Activated CD8-positive, alpha-beta T cell treated with anti-CD3 and anti-CD28 coated beads, Interleukin-2, amount 10 ng/mL, durations not matched to agents 7 days and 5 days (primary cell): ENCODE measurements at regions not wholly inside any gene's neighbourhood (a gene's known extent, or its start where the extent isn't known, plus 50 kb on each side); places are given as distances from the start of the nearest gene placed in this dataset.
A peak's percentile ranks its signal among the peaks of the same experiment; 100 is the strongest.

Experiments
- ATAC-seq: fragments of 150-1000 bp; cut with Tn5 transposase; one replicate; pipeline ENCODE4 v1.10.0; 2021; ENCODE audit warnings: moderate library complexity
- CTCF ChIA-PET: fragments of 350-600 bp; sonication (Branson Sonifier 250); formaldehyde crosslinking; loops from one replicate; lab custom pipeline; 2021; ENCODE audit warnings: antibody characterized with exemption; lab: Charles Lee
- POLR2A ChIA-PET: fragments of 350-600 bp; sonication (Branson Sonifier 250); formaldehyde crosslinking; loops from one replicate; lab custom pipeline; 2021; ENCODE audit warnings: antibody characterized with exemption; lab: Charles Lee
- DNase-seq: peaks from one replicate; pipeline ENCODE4 v3.0.0-alpha.2; 2020
- H3K27ac Mint-ChIP-seq: one replicate; pipeline ENCODE4 v1.8.0; 2021; ENCODE audit warnings: mild to moderate bottlenecking, mixed read lengths
- H3K27me3 Mint-ChIP-seq: one replicate; pipeline ENCODE4 v1.8.0; 2021; ENCODE audit warnings: low read depth, mixed read lengths
- H3K36me3 Mint-ChIP-seq: one replicate; pipeline ENCODE4 v1.8.0; 2021; ENCODE audit warnings: low read depth, mixed read lengths
- H3K4me1 Mint-ChIP-seq: one replicate; pipeline ENCODE4 v1.8.0; 2021; ENCODE audit warnings: low read depth, mixed read lengths
- H3K4me3 Mint-ChIP-seq: one replicate; pipeline ENCODE4 v1.8.0; 2021; ENCODE audit warnings: mild to moderate bottlenecking, mixed read lengths
- H3K9me3 Mint-ChIP-seq: one replicate; pipeline ENCODE4 v1.8.0; 2022; ENCODE audit warnings: mixed read lengths; ENCODE audit not compliant: insufficient read depth

DNA sequence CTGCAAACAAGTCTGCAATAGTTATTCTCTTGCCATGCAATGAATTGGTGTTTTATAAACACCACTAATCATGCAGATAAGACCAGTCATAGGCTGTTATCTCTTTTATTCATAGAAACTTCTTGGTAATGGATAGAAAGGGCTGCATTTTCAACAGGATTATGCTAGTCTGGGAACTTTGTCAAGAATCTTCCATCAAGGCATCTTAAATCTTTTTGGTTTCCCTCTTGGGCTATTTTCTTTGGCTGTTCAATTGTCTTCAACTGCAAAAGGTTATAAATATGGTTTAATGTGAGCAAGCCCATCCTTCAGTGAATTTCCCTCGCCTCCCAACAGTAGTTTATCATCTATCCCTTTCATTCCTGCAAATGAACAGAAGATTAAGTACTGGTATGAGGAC, 59.0 kb upstream of the MINAR1 start:
- H3K27ac Mint-ChIP-seq = no peak overlapping the region
- no peak overlapping the region for H3K4me3 Mint-ChIP-seq
- ChIA-PET POLR2A (no interaction called here), CTCF (interaction anchor here (1.0 to 1.5 kb wide), 2 partner anchors 8 to 9 kb away, joined by 3 to 6 read pairs; no protein-coding TSS in a partner anchor)
- no peaks in the 10 kb centered on the region for H3K36me3 Mint-ChIP-seq
- ATAC-seq = no peak
- no peak for DNase-seq
- H3K27me3 Mint-ChIP-seq = no peaks in the 10 kb centered on the region
- no peaks in the 10 kb centered on the region for H3K9me3 Mint-ChIP-seq
- peaks cover 2% of the 10 kb centered on the region for H3K4me1 Mint-ChIP-seq

DNA sequence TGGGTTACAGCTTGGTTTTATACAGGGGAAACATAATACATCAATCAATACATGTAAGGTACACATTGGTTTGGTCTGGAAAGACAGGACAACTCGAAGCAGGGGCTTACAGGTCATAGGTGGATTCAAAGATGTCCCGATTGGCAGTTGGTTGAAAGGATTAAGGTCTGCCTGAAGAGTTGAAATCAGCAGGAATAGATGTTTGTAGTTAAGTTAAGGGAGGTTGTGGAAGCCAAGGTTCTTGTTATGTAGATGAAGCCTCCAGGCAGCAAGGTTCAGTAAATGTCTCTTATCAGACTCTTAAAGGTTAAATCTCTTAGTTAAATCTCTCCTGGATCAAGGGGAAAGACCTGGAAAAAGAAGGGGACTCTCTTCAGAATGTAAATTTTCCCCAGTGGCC, 58.4 kb upstream of the MINAR1 start:
- Mint-ChIP-seq H3K9me3 (no peaks in the 10 kb centered on the region), H3K36me3 (no peaks in the 10 kb centered on the region), H3K4me1 (peaks cover 2% of the 10 kb centered on the region), H3K27me3 (no peaks in the 10 kb centered on the region), H3K4me3 (no peak overlapping the region), H3K27ac (no peak overlapping the region)
- DNase-seq = no peak
- ChIA-PET POLR2A (no interaction called here), CTCF (interaction anchor here (1.5 kb wide), 1 partner anchor 8 kb away, joined by 6 read pairs; no protein-coding TSS in a partner anchor)
- ATAC-seq = no peak

DNA sequence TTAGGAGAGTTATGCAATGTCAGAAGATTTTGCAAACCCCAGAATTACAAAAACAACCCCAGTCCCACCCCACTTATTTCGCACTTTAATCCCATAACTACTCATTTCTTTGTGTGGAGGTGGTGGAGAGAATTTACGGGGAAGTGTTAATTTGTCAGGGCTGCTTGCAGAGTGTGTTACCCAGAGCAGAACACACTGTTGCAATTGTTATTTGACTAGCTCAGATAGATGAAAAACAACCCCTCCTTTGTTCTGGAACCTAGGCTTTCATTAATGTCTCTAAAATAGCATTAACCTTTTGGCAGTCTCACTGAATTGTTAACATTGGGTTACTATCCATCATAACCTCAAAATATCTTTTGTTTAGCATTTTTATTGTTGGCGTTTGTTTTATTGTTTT, 55.8 kb upstream of the MINAR1 start:
- DNase-seq (no peak), ATAC-seq (no peak)
- POLR2A ChIA-PET = no interaction called here
- H3K27ac Mint-ChIP-seq = no peak overlapping the region
- CTCF ChIA-PET = no interaction called here
- H3K4me1 Mint-ChIP-seq = peaks cover 2% of the 10 kb centered on the region
- no peaks in the 10 kb centered on the region for H3K36me3 Mint-ChIP-seq
- H3K9me3 Mint-ChIP-seq = no peaks in the 10 kb centered on the region
- no peak overlapping the region for H3K4me3 Mint-ChIP-seq
- no peaks in the 10 kb centered on the region for H3K27me3 Mint-ChIP-seq

DNA sequence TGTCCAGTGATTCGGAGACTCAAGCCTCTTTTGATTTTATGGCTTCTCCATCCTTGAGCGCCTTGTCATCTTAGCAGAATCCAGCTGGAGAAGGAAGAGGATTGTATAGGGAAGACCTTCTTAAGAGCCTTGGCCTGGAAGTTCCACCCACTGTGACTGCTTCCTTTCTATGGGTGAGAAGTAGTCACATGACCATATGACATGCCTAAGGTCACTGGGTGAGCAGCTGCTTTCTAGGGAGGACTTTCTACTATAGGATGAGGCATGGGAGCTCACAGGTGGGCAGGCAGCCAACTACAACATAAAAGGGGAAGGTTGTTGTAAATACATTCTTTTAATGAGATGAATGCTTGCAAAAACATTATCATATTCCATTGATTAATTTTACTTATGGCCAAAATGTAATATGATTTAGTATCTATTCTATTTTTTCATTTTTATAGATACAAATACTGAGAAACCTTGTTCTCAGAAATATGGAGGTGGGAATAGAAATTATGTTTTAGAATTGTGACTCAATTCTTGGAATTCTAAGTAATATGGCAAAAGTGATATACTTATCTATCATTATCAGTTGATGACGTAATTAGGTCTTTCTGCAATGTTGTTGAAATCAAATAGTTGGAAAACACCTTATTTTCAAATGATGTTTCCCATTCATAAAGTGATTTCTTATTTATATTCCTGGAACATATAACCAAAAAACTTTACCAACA, 53.6 kb upstream of the MINAR1 start:
- no peak overlapping the region for H3K27ac Mint-ChIP-seq
- POLR2A ChIA-PET = no interaction called here
- H3K9me3 Mint-ChIP-seq = no peaks in the 10 kb centered on the region
- ATAC-seq = no peak
- CTCF ChIA-PET = interaction anchor here (0.6 to 7.8 kb wide), 5 partner anchors 39 to 477 kb away, joined by 3 to 169 read pairs (median 5); no protein-coding TSS in a partner anchor
- DNase-seq = no peak
- H3K27me3 Mint-ChIP-seq = no peaks in the 10 kb centered on the region
- no peak overlapping the region for H3K4me3 Mint-ChIP-seq
- H3K36me3 Mint-ChIP-seq = no peaks in the 10 kb centered on the region
- H3K4me1 Mint-ChIP-seq = no peaks in the 10 kb centered on the region

DNA sequence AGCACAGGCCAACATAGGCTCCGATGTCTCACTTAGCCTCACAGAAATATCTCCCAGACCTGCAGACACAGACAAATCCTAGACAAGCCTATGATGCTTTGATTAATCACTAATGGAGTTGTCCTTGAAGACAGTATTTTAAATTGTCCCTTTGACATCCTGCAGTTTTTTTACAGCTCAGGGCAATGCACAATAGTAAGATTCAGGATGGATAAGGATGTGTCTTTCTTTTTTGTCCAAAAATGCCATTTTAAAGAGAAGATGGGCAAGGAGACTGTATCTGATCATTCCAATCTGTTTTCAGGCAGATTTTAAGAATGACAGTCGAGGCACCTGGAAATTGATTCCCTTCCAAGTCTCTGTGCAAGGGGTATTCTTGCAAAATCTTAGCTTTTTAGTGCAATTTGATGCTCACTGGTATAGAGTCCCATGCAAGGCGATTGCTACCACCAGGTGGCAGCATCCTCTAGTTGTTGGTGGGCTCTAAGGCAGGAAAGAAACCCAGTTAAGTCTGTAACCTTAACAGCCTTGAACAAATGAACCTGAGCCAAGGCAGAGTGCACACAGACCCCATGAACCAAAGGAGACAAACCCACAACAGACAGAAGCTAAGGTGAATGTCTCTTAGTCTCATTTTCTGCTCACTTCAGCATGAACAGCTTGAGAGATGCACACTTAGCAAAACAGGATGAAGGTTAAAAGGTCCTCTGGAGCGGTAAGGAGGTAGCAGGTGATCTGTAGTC, 51.2 kb upstream of the MINAR1 start:
- peak; percentile 88 for ATAC-seq
- Mint-ChIP-seq H3K27me3 (no peaks in the 10 kb centered on the region), H3K27ac (no peak overlapping the region), H3K4me3 (no peak overlapping the region), H3K9me3 (no peaks in the 10 kb centered on the region), H3K4me1 (no peaks in the 10 kb centered on the region), H3K36me3 (no peaks in the 10 kb centered on the region)
- POLR2A ChIA-PET = no interaction called here
- CTCF ChIA-PET = interaction anchor here (0.5 to 7.8 kb wide), 46 partner anchors 8 to 612 kb away, joined by 3 to 169 read pairs (median 4); partner anchors contain the start of gene TMED3
- peak; percentile 82 for DNase-seq

DNA sequence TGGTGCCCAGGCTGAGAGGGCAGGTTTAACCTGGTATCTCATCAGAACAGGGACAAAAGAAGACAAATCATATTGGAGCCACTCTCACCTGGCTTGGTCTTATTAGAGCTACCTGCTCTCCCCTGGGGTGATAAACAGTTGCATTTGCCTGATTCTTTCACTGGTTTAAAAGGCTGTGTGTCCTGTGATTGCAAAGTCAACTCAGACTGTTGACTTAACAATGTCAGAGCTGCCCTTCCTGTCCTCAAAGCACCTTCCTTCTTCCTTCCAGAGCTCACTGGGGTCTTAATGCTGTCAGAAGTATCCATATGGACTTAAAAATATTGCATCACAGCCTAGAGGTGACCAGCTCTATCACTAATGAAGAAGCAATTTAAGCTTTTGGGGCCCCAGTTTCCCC, 50.5 kb upstream of the MINAR1 start:
- ChIA-PET POLR2A (no interaction called here), CTCF (interaction anchor here (0.7 to 7.8 kb wide), 36 partner anchors 9 to 611 kb away, joined by 3 to 169 read pairs (median 5); partner anchors contain the start of gene TMED3)
- H3K27me3 Mint-ChIP-seq = no peaks in the 10 kb centered on the region
- peak; percentile 30 for ATAC-seq
- no peak overlapping the region for H3K4me3 Mint-ChIP-seq
- H3K9me3 Mint-ChIP-seq = no peaks in the 10 kb centered on the region
- H3K4me1 Mint-ChIP-seq = no peaks in the 10 kb centered on the region
- H3K27ac Mint-ChIP-seq = no peak overlapping the region
- no peaks in the 10 kb centered on the region for H3K36me3 Mint-ChIP-seq
- DNase-seq = no peak
